Muscle of back (tissue), 3 donors: ENCODE measurements at regions not wholly inside any gene's neighbourhood (a gene's known extent, or its start where the extent isn't known, plus 50 kb on each side); places are given as distances from the start of the nearest gene placed in this dataset.
"Not testable (repeated sequence)": the region's sequence is repeated elsewhere in the genome, so short reads cannot be mapped to it uniquely, and the experiment has no call there.

ENCODE experiments used
- DNase-seq, 3 donors: peaks; one replicate each; pipeline versions ENCODE4 v3.0.0 to v3.0.0-alpha.2; 2013

DNA sequence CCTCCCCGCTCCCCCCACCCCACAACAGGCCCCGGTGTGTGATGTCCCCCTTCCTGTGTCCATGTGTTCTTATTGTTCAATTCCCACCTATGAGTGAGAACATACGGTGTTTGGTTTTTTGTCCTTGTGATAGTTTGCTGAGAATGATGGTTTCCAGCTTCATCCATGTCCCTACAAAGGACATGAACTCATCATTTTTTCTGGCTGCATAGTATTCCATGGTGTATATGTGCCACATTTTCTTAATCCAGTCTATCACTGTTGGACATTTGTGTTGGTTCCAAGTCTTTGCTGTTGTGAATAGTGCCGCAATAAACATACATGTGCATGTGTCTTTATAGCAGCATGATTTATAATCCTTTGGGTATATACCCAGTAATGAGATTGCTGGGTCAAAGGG lies 104.3 kb downstream of the MTPN start:
- DNase-seq = not testable (repeated sequence)

- no peak for DNase-seq
Measured at GRCh38 chr7:135862586-135863340, 114.2 kb upstream of the FAM180A start.

DNA sequence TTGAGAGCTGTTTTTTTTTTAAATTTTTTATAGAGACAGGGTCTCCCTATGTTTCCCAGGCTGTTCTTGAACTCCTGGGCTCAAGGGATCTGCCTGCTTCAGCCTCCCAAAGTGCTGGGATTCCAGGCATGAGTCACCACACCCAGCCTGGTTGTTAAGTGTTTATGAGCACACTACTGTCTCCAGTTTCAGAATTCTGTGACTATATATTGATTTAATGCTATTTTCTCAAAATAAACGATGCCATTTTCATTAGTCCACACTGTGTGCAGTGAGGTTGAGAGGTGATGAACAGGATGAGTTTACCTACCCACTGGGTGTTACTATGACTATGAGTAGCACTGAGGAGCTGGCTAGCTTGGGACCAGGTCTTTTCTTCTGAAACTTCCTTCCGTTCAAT lies 110.9 kb upstream of the FAM180A start:
- no peak for DNase-seq

GRCh38 chr7:135858851-135859250 lies 110.2 kb upstream of the FAM180A start:
- DNase-seq = no peak

DNA sequence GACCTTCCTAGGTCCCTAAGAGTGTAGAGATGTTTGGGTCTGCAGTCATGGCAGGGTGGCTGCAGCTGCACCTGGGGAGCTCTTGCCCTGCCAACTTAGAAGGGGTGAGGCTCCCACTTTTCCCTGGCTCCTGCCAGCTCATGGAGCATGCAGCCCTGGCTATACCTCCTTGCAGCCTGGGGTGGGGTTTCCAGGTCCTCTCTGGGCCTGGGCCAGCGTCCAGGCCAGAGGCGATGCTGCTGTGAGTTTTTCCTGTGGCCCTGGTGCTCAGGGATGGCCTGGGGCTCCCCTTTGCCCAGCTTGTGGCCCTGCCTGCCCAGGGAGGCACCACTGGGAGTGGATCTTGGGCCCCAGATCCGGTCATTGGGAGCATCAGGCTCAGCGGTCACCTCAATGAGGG lies 109.8 kb upstream of the FAM180A start:
- no peak for DNase-seq

- no peak for DNase-seq
Measured at GRCh38 chr7:135857519-135858274, 109.1 kb upstream of the FAM180A start.

DNA sequence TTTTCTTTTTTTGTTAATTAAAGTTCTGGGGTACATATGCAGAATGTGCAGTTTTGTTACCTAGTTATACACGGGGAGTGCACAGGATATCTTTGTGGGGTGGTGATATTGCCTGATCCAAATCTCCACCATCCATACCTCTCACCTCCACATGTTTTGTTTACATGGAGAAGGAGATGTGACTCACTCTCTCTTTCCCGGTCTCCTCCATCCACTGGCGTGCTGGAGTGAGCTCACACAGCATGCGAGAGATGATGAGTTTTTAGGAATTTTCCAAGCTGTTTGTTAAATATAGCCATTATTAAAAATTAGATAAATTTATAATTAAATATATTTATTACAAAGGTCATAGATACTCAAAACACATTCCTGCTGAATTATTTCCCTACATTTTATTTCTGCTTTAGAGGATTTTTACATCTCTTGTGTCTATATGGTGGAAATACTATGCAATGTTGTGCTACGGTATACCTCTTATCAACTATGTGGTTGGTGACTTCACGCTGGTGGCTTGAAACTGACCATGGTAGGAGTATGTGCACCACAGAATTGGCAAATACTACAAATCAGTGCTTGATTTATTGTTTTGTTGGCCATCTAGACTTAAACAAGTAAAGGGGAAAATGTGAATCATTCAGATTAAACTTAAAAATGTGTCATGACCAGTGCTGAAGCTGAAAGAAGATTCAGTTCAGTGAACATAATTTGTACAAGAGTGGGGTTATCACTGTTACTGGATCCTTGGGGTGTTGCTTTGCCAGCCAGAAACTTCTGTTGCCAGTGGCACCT lies 107.9 kb upstream of the FAM180A start:
- no peak for DNase-seq

- peak in 1 of 3 donors; percentile 35 for DNase-seq
Measured at GRCh38 chr7:135855846-135856245, 107.2 kb upstream of the FAM180A start.

DNA sequence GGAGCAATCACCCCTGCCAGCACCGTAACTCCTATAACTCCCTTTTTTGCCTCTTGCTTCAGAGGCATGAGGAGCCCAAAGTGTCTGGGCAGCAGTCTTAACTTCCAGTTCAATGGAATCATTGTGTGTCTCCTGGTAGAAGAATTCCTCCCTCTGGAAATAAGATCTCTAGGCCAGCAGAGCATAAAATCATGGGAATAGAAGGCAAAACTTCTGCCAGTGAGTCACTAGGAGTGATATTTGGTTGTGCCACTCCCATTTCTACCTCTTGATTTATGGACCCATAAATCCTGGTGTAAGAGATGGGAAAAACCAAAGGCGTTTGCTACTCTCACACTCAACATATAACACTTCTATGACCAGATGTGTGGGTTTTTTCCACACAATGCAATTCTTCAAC lies 104.9 kb upstream of the FAM180A start:
- no peak for DNase-seq

- no peak for DNase-seq
Measured at GRCh38 chr7:135853008-135853407, 104.4 kb upstream of the FAM180A start.

GRCh38 chr7:135847242-135847641 lies 98.6 kb upstream of the FAM180A start:
- DNase-seq = no peak

DNA sequence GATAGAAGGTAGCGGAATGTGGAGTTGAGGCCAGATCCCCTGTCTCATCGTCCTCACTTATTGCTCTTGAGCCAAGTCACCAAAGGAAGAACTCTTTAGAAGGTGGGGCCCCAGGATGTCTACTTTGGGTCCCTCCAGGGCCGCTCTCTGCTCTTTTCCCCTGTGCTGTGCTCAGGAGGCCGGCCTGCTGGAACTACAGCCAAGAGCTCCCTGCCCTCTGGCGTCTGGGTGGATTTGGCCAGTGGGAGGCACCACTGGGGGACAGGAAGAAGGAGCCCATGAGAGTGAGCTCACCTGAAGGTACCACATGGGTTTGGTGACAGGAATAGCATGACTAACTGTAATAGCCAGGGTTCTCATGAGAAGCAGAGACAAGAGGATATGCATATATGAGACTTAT lies 97.7 kb upstream of the FAM180A start:
- no peak for DNase-seq

- no peak for DNase-seq
Measured at GRCh38 chr7:135845415-135846075, 96.9 kb upstream of the FAM180A start.

- DNase-seq = no peak
Measured at GRCh38 chr7:135844903-135845302, 96.3 kb upstream of the FAM180A start.

DNA sequence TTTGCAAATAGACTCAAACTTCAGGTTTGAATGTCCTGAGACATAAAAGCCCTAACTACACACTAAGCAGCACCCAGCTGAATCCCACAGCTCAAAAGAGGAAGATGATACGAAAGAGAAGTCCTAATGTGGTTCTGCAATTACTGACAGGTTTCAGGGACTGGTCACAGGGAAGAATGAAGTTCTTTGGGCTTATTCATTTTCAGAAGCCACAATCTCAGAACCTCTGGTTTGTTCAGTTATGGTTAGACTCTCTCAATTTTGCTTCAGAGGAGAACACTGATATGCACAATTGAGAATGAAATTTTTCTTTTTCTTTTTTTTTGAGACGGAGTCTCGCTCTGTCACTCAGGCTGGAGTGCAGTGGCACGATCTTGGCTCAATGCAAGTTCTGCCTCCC lies 94.6 kb upstream of the FAM180A start:
- DNase-seq = no peak

- DNase-seq = no peak
Measured at GRCh38 chr7:135842446-135843179, 94.0 kb upstream of the FAM180A start.

GRCh38 chr7:135840591-135840990 lies 92.0 kb upstream of the FAM180A start:
- DNase-seq = no peak

DNA sequence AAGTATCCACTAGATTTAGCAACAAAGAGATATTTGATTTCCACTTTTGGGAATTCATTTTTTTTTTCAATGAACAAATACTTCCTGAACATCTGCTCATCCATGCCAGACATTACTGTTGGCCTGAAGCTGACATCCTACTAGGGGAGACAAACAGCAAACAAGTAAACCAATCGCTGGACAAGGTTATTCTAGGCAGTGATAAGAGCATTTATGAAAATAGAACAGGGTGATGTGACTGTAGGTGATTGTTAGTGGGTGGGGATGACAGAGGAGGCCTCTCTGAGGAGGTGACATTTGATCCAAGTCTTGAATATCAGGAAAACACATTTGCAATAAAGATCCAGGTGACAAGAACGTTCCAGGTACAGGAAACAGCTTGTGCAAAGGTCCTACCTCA lies 89.1 kb upstream of the FAM180A start:
- no peak for DNase-seq

GRCh38 chr7:135834266-135834665 lies 85.7 kb upstream of the FAM180A start:
- DNase-seq = no peak

DNA sequence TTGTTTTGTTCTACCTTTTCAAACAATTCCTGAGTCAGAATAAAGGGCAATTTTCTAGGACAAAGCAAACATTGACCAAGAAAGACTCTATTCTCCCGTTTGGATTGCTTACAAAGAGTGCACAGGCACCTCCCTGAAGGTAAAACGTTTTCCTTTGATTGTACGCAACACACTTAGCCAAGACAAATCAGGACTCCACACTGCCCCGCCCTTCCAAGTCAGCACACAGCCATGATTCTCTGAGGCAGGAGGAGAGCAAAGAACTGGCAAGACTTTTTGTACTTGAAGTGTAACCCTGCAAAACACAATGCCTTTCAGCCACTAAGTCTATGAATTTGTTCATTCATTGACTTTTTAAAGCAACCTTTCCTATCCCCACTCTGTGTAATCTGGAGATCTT lies 85.0 kb upstream of the FAM180A start:
- no peak for DNase-seq

GRCh38 chr7:135831455-135832195 lies 83.0 kb upstream of the FAM180A start:
- no peak for DNase-seq
